ENCODE measurements at regions not wholly inside any gene's neighbourhood (a gene's known extent, or its start where the extent isn't known, plus 50 kb on each side); places are given as distances from the start of the nearest gene placed in this dataset.

GRCh38 chr3:177370246-177370822, 173.1 kb upstream of the TBL1XR1 start:
- no peak for FAIRE-seq
- H3K36me3 ChIP-seq (ENCODE audit: control insufficient read depth in 2 of 4, insufficient read depth in 4 of 4, low read length in 3 of 4) = no peaks in the 10 kb centered on the region
- no peak overlapping the region for H2BK120ac ChIP-seq (replicated peaks; ENCODE audit: low read depth, low read length)
- no peak overlapping the region for H2AFZ ChIP-seq (ENCODE audit: low read length)
- no peak for TF ChIP-seq SIRT6 (IDR thresholded peaks at IDR 0.05; ENCODE audit: low read length)
- TF ChIP-seq PHF8 (conservative IDR thresholded peaks at IDR 0.05; ENCODE audit: low read depth, low read length) = no peak
- no peak for TF ChIP-seq TCF12 (IDR thresholded peaks at IDR 0.05; ENCODE audit: low read depth, low read length)
- no peak for TF ChIP-seq JUN (IDR thresholded peaks at IDR 0.05; ENCODE audit: low read depth, low read length)
- no peak for TF ChIP-seq CTCF (IDR thresholded peaks at IDR 0.05; ENCODE audit: control extremely low read depth in 1 of 3, insufficient read depth in 1 of 3, low read depth in 1 of 3, low read length in 3 of 3)
- no peak for TF ChIP-seq GABPA (IDR thresholded peaks at IDR 0.05; ENCODE audit: borderline replicate concordance, insufficient read depth, low read length)
- no peak for TF ChIP-seq E2F6 (IDR thresholded peaks at IDR 0.05)
- TF ChIP-seq ZNF274 (IDR thresholded peaks at IDR 0.05; ENCODE audit: borderline replicate concordance, extremely low read depth, low read length) = no peak
- TF ChIP-seq GTF2F1 (IDR thresholded peaks at IDR 0.05; ENCODE audit: borderline replicate concordance, low read depth, low read length) = no peak
- no peak for TF ChIP-seq EP300 (IDR thresholded peaks at IDR 0.05; ENCODE audit: borderline replicate concordance in 1 of 2, low read depth in 2 of 2, low read length in 2 of 2)
- H2BK20ac ChIP-seq (ENCODE audit: low read length) = no peak overlapping the region
- H3K4me3 ChIP-seq (ENCODE audit: extremely low read depth in 1 of 4, insufficient read depth in 2 of 4, low read depth in 3 of 4, low read length in 4 of 4) = no peak overlapping the region
- H3K14ac ChIP-seq (ENCODE audit: insufficient read length) = no peak overlapping the region
- H2BK5ac ChIP-seq (ENCODE audit: low read depth, low read length) = no peak overlapping the region
- WGBS, 2 experiments (ENCODE audit: extremely low coverage in 1 of 2, insufficient coverage in 1 of 2, insufficient read length in 1 of 2, insufficient replicate concordance in 2 of 2, low coverage in 1 of 2, low lambda C conversion rate in 2 of 2, missing lambda C conversion rate in 1 of 2) = 82% methylated on average over 3 of the region's 3 CpGs; no CpG with 5 or more reads in 1 of the 2 experiments
- no peak overlapping the region for H2BK12ac ChIP-seq (ENCODE audit: low read depth, low read length)
- H3K56ac ChIP-seq (replicated peaks; ENCODE audit: insufficient read length, low read depth, low read length) = no peak overlapping the region
- no peak overlapping the region for H3K23ac ChIP-seq (ENCODE audit: insufficient read length)
- H4K91ac ChIP-seq (replicated peaks; ENCODE audit: insufficient read length, low read length) = no peak overlapping the region
- no peak overlapping the region for H3K9ac ChIP-seq (replicated peaks in 1 of 4; ENCODE audit: extremely low read depth in 1 of 4, low read depth in 3 of 4, low read length in 3 of 4)
- H4K20me1 ChIP-seq (replicated peaks in 1 of 2; ENCODE audit: control insufficient read depth in 1 of 2, insufficient read depth in 2 of 2, low read length in 2 of 2) = no peaks in the 10 kb centered on the region
- no peak overlapping the region for H3K4me2 ChIP-seq (ENCODE audit: insufficient read depth in 1 of 2, low read depth in 2 of 2, low read length in 2 of 2)
- no peaks in the 10 kb centered on the region for H3K79me1 ChIP-seq (ENCODE audit: low read depth, low read length)
- H3K4ac ChIP-seq (replicated peaks; ENCODE audit: insufficient read length, low read depth, low read length) = no peak overlapping the region
- no peaks in the 10 kb centered on the region for H3K23me2 ChIP-seq (ENCODE audit: low read depth, low read length)
- no peaks in the 10 kb centered on the region for H3K9me3 ChIP-seq (ENCODE audit: insufficient read depth in 2 of 2, low read depth in 1 of 2, low read length in 1 of 2)
- CTCF ChIA-PET (ENCODE audit: partially characterized antibody) = interaction anchor here (1.7 kb wide), 1 partner anchor 169 kb away, joined by 4 read pairs; no protein-coding TSS in a partner anchor
- POLR2A ChIA-PET (ENCODE audit: partially characterized antibody) = interaction anchor here (0.7 to 1.2 kb wide), 2 partner anchors 11 to 271 kb away, joined by 3 read pairs; no protein-coding TSS in a partner anchor
- no peak overlapping the region for H4K5ac ChIP-seq (ENCODE audit: insufficient read length, low read depth, low read length)
- no peak overlapping the region for H2BK15ac ChIP-seq (ENCODE audit: low read length)
- no peak overlapping the region for H3K27ac ChIP-seq (ENCODE audit: low read depth, low read length)
- no peak overlapping the region for H4K8ac ChIP-seq (ENCODE audit: extremely low read depth, insufficient read depth, low read length)
- H3K27me3 ChIP-seq (replicated peaks in 1 of 4; ENCODE audit: control insufficient read depth in 3 of 4, extremely low read depth in 1 of 4, insufficient read depth in 3 of 4, low read length in 3 of 4) = no peaks in the 10 kb centered on the region
- H3K79me2 ChIP-seq (ENCODE audit: control insufficient read depth in 1 of 2, insufficient read depth in 2 of 2, low read length in 2 of 2) = no peaks in the 10 kb centered on the region
- no peak overlapping the region for H2AK5ac ChIP-seq (ENCODE audit: low read depth, low read length)
- no peaks in the 10 kb centered on the region for H3K4me1 ChIP-seq (replicated peaks in 1 of 4; ENCODE audit: control insufficient read depth in 3 of 4, insufficient read depth in 4 of 4, low read length in 3 of 4)
- DNase-seq (ENCODE audit: low read depth in 1 of 2, low spot score in 2 of 2) = no peak
- no peak overlapping the region for H3K18ac ChIP-seq (ENCODE audit: extremely low read depth, low read length)
